ENCODE measurements at regions not wholly inside any gene's neighbourhood (a gene's known extent, or its start where the extent isn't known, plus 50 kb on each side); places are given as distances from the start of the nearest gene placed in this dataset.

- DNase-seq = no peak
These were observed 1610.8 kb downstream of the SUCLG1 start for GRCh38 chr2:82848285-82848684.

DNA sequence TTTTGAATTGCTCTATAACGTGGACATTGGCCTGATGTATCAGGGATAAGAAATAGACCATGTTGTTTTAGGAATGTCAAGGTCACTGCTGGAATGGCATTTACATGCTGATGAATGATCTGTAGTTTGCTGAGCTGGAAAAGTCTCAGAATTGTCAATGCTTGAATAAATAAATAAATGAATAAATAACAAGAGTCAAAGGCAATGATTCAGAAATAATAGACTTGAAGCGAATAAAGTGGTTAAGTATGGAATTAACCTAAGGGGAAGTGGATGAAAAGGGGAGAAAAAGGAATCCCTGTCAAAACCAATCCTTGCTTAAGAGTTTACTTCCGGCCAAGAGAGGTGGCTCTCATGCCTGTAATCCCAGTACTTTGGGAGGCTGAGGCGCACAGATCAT lies 1620.0 kb downstream of the SUCLG1 start:
- DNase-seq = no peak

- no peak for DNase-seq
These were observed 1621.3 kb downstream of the SUCLG1 start for GRCh38 chr2:82837588-82838304.

DNA sequence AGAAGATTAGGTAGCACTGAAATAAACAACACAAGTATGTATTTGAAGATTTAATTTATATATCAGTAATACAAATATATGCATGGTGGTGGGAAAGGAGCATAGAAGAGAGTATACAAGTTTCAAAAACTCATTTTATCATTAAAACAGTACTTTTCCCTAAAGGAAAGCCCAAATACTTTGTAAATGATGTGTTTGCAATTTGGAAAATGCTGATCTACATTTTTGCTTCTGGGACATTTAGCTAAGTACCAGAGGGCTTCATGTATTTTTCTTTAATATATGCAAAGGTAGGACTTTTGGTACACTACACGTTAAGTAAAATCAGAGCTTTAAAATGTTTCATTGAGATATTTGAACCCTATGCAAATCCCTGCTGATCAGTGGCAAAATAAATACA lies 1624.2 kb downstream of the SUCLG1 start:
- DNase-seq = no peak

- DNase-seq = no peak
These were observed 1631.7 kb downstream of the SUCLG1 start for GRCh38 chr2:82827426-82827825.

DNA sequence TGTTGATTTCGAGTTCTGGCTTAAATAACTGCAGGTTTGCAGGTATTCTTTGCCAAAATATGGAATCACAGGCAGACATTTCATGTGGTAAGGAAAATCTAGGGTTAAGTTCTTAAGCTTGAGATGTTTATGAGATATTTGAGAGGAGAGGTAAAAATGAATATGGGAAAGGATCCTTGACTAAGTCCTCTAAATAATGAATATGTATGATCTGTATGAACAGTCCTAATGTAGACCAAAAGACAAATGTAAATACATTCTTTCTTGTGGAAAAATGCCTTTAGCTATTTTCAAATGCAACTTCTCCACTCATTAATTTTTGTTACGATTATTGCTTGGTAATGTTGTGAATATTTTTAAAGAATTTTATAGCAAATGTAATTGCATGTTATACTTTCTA lies 1632.6 kb downstream of the SUCLG1 start:
- DNase-seq = no peak

DNA sequence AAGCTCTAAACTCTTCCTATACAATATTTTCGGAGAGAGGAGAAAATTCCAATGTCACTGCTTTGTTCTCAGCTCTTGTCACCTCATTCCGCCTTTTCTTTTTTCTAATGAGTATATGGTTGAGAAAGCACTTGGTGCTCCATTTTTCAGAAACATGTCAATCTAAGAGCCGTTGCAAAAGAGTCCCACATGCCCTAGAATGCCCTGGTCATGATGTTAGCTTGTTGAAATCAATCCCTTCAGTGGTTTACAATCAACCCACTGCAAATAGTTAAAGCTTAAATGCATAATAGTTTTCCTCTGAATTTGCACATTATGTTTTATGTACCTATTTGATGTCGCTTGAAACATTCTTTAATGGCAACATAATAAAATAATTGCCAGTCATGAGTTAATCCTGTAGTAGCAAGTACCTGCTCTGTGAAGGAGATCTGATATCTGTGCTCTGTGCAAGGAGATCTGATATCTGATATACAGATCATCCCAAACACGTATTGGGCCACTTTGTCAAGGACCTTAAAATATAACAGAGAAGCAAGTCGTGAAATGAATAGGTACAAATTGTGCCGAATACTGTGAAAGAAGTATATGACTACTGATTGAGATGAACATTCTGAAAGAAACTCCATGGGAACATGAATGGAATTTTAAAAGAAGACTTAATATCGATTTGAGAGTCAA lies 1633.5 kb downstream of the SUCLG1 start:
- no peak for DNase-seq

GRCh38 chr2:82823892-82824291 lies 1635.2 kb downstream of the SUCLG1 start:
- no peak for DNase-seq

- DNase-seq = no peak
These were observed 1639.1 kb downstream of the SUCLG1 start for GRCh38 chr2:82819951-82820350.

DNA sequence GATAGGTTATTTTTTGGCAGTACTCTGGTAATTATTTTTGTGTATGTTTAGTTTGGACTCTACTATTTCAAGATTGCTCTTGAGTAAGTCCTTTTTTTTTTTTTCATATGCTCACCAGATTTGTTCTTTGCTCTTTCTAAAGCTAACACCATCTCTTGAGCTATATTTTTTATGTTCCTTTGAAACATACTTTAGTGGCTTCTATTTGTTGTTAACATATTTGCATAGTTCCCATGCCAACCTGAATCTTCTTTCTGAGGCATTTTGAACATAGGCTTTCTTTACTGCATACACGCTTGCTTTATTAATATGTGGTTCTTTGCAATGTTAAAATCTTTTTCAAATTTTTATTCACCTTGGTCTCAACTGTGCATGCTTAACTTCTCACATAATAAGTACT lies 1644.9 kb downstream of the SUCLG1 start:
- DNase-seq = no peak

DNA sequence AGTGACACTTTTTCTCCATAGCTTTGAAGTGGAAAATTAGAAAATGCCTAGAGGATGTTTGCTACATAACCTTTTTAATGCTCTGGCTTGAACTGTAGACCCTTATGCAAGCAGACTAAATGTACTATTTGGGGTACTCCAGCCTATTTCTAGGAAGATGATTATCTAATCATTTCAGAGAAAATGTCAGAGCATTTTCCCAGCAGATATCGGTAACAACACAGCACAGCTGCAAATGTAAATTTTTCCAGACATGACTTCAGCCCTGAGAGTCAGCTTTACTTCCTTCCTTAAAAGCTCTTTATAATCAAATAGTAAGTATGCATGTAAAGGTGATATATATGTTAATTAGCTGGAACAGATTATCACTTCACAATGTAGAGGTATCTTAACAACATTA lies 1647.1 kb downstream of the SUCLG1 start:
- DNase-seq = no peak

GRCh38 chr2:82803307-82803706 lies 1655.8 kb downstream of the SUCLG1 start:
- no peak for DNase-seq

GRCh38 chr2:82797469-82797868 lies 1661.6 kb downstream of the SUCLG1 start:
- DNase-seq = no peak

- DNase-seq = no peak
These were observed 1662.9 kb downstream of the SUCLG1 start for GRCh38 chr2:82796132-82796531.

- DNase-seq = no peak
These were observed 1663.6 kb downstream of the SUCLG1 start for GRCh38 chr2:82795446-82795845.

DNA sequence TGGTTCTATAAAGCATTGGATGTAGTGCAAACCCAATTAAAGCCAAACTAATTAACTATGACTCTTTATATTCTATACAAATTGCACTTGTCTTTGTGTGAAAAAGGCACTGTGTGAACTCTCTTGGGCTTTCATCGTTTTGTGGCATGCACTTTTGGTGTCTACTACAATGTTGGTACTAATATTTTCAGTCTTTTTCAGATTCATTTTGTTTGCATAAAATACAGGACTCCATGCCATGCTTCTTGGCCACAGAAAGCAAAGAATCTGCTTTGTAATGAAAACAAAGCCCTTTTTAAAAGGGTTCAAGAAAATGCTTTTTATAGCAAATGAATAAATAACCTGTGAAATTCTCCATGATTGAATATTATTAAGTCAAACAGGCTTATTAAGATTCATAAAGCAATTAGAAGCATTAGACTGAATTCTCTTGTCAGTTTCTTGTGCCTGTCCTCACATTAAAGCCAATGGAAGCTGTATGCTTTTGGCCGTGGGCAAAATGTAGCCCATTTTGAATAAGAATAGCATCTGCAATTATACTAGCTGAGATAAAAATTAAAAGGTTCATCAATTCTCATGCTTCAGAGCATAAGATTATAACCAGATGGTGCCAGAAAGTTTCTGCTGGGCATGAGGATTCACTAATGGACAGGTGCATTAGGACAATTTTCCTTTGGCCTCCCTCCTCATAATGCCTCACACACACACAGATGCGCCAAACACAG lies 1665.2 kb downstream of the SUCLG1 start:
- DNase-seq = no peak

GRCh38 chr2:82792316-82792715 lies 1666.8 kb downstream of the SUCLG1 start:
- no peak for DNase-seq

DNA sequence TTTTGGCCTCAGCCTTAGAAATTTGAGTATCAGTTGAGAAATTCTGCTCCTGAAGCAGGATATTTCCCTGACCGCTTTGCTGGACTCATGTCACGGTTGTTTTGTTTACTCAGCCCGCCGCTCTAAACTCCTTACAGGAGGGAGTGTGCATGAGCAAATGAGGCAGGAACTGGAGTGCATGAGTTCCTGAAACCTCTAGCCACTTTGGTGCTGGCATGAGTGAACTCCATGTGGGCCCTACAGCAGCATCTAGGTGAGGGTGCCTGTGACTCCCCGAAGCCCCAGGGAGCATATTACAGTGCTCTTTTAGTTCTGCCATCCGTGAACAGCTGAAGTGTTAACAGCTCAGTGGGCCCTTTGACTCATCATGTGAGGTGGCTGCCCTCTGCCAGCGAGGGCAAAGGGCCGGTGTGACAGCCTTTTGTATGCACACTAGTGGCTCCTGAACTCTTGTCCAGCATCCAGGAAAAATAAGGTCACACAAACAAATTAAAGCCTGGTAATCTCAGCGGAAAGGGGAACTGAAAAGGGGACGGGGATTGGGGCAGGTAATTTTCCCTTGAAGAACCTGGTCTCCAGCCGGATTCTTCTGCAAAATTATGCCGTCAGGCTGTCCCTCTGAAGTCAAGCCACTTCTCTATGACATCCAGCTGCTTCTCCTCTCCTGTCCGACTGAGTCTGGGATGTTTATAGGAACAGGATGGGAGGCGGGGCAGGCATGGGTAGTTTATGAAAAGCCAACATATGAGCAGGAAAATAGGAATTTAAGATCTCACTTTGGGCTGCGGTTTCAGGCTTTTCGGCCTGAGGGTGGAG lies 1668.7 kb downstream of the SUCLG1 start:
- DNase-seq = no peak

DNA sequence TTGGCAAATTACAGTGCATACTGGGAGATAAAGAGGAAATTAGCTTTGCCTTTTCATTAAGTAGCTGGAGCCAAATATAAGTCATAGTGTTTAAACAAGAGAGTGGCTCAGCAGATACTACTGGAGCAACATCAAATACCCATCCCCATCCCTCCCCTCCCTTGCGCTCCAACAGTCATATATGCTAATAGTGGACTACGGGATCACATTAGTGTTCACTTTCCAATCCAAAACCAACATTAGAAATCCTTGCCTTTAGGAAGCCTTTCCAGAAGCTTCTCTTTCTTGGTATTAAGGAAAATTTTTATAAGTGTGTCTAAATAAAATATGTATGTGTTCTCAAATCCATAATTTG lies 1669.3 kb downstream of the SUCLG1 start:
- no peak for DNase-seq

DNA sequence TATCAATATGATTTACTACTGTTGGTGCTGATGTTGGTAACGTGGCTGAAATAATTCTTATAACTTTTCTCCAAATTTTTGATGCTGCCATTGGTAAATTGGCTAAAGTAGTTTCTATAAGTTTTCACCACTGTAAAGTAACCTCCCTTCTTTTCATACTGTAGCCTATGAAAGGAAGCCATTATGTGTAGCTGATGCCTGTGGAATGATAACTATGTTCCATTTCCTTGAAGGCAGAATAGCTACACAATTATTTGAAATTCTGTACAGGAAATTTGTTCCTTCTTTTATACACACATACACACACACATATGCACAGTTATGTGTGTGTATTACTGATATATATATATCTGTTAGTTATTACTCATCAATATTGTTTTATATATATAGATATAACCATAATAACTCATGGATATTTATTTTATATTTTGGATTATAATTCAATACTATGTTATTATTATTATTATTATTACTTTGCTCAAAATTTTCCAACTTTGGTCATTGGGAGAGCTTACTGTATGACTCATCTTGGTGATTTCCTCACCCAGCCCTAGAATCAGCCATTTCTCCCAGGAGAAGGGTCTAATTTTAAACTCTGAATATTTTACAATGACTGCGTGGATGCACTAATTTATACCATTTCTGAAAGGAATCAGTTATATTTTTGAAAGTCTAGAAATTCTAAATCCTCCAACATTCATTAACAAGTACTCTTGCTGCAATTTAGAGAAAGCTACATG lies 1677.7 kb downstream of the SUCLG1 start:
- DNase-seq = no peak

- no peak for DNase-seq
These were observed 1679.0 kb downstream of the SUCLG1 start for GRCh38 chr2:82780050-82780449.

- no peak for DNase-seq
These were observed 1706.7 kb downstream of the SUCLG1 start for GRCh38 chr2:82752396-82752795.

- DNase-seq = no peak
These were observed 1710.4 kb downstream of the SUCLG1 start for GRCh38 chr2:82748653-82749052.

Data from NCI-H2081 treated with DMSO at 0.1 percent for 48 hours (cell line).